ENCODE measurements at regions not wholly inside any gene's neighbourhood (a gene's known extent, or its start where the extent isn't known, plus 50 kb on each side); places are given as distances from the start of the nearest gene placed in this dataset.

- TF ChIP-seq POLR2A (IDR thresholded peaks at IDR 0.05): no peak
- no peak for TF ChIP-seq CTCF (IDR thresholded peaks at IDR 0.05)
Measured at GRCh38 chr18:67597759-67598158, 81.2 kb upstream of the DSEL start.
